H1 (cell line): ENCODE measurements at regions not wholly inside any gene's neighbourhood (a gene's known extent, or its start where the extent isn't known, plus 50 kb on each side); places are given as distances from the start of the nearest gene placed in this dataset.

ENCODE experiments used
- CREB1 ChIP-seq: IDR thresholded peaks from 2 replicates; pipeline ENCODE4 v1.6.1; 2012; ENCODE audit warnings: inconsistent platforms
- MAX ChIP-seq: IDR thresholded peaks from 2 replicates; pipeline ENCODE4 v1.6.1; 2012; ENCODE audit warnings: inconsistent platforms
- PHF8 ChIP-seq: fragments of 200-600 bp; sonication (generic); conservative IDR thresholded peaks from 2 replicates; pipeline ENCODE4 v1.7.1; 2012; ENCODE audit warnings: low read depth, mild to moderate bottlenecking, inconsistent platforms, low read length, moderate library complexity
- POLR2A ChIP-seq, 2 experiments: IDR thresholded peaks; 1 replicate in 1 of 2; 2 replicates in 1 of 2; pipeline ENCODE4 v1.6.1; 2011; ENCODE audit warnings: low read depth in 2 of 2, low read length in 2 of 2, mild to moderate bottlenecking in 2 of 2; ENCODE audit errors: control extremely low read depth in 1 of 2
- SUZ12 ChIP-seq: fragments of 200-600 bp; sonication (generic); IDR thresholded peaks from 2 replicates; pipeline ENCODE4 v1.6.1; 2012; ENCODE audit warnings: mild to moderate bottlenecking, inconsistent platforms, low read length, moderate library complexity, mixed read lengths
- TF ChIP-seq, protein P1 (sequence below): fragments of 300-600 bp; sonication (generic); IDR thresholded peaks from 2 replicates; pipeline ENCODE4 v1.7.1; 2012; ENCODE audit warnings: low read length, moderate library complexity, mild to moderate bottlenecking, inconsistent platforms; ENCODE audit not compliant: insufficient replicate concordance
- TF ChIP-seq, protein P2 (sequence below): IDR thresholded peaks from 2 replicates; pipeline ENCODE4 v1.6.1; 2011; ENCODE audit warnings: low read length, improper control_type of control experiment
- TF ChIP-seq, protein P3 (sequence below), 3 experiments: IDR thresholded peaks; 1 replicate in 2 of 3; 2 replicates in 1 of 3; pipeline versions ENCODE4 v1.5.1 to v1.6.1; 2011; ENCODE audit warnings: low read length in 3 of 3, mild to moderate bottlenecking in 3 of 3, inconsistent platforms in 2 of 3, low read depth in 1 of 3, moderate library complexity in 1 of 3; ENCODE audit not compliant: insufficient read depth in 1 of 3; ENCODE audit errors: control extremely low read depth in 1 of 3

DNA sequence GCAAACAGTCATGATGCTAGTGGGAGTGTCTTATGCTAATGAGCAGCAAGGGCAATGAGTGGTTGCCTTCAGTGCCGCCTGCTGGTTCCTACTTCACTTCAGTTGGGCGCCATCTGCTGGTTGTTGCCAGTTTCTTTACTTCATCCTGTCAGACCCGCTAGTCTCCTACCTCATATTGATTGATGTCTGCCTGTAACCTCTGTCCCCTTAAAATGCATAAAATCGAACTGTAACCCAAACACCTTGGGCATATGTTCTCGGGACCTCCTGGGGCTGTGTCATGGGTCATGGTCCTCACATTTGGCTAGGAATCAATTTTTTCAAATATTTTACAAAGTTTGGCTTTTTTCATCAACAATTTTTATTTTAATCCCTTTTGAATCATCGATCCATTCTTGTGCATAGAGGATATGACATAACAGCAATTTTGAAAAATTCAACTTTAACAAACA is 62.8 kb upstream of the C7orf33 start (continued):
- TF ChIP-seq, protein P1, sequence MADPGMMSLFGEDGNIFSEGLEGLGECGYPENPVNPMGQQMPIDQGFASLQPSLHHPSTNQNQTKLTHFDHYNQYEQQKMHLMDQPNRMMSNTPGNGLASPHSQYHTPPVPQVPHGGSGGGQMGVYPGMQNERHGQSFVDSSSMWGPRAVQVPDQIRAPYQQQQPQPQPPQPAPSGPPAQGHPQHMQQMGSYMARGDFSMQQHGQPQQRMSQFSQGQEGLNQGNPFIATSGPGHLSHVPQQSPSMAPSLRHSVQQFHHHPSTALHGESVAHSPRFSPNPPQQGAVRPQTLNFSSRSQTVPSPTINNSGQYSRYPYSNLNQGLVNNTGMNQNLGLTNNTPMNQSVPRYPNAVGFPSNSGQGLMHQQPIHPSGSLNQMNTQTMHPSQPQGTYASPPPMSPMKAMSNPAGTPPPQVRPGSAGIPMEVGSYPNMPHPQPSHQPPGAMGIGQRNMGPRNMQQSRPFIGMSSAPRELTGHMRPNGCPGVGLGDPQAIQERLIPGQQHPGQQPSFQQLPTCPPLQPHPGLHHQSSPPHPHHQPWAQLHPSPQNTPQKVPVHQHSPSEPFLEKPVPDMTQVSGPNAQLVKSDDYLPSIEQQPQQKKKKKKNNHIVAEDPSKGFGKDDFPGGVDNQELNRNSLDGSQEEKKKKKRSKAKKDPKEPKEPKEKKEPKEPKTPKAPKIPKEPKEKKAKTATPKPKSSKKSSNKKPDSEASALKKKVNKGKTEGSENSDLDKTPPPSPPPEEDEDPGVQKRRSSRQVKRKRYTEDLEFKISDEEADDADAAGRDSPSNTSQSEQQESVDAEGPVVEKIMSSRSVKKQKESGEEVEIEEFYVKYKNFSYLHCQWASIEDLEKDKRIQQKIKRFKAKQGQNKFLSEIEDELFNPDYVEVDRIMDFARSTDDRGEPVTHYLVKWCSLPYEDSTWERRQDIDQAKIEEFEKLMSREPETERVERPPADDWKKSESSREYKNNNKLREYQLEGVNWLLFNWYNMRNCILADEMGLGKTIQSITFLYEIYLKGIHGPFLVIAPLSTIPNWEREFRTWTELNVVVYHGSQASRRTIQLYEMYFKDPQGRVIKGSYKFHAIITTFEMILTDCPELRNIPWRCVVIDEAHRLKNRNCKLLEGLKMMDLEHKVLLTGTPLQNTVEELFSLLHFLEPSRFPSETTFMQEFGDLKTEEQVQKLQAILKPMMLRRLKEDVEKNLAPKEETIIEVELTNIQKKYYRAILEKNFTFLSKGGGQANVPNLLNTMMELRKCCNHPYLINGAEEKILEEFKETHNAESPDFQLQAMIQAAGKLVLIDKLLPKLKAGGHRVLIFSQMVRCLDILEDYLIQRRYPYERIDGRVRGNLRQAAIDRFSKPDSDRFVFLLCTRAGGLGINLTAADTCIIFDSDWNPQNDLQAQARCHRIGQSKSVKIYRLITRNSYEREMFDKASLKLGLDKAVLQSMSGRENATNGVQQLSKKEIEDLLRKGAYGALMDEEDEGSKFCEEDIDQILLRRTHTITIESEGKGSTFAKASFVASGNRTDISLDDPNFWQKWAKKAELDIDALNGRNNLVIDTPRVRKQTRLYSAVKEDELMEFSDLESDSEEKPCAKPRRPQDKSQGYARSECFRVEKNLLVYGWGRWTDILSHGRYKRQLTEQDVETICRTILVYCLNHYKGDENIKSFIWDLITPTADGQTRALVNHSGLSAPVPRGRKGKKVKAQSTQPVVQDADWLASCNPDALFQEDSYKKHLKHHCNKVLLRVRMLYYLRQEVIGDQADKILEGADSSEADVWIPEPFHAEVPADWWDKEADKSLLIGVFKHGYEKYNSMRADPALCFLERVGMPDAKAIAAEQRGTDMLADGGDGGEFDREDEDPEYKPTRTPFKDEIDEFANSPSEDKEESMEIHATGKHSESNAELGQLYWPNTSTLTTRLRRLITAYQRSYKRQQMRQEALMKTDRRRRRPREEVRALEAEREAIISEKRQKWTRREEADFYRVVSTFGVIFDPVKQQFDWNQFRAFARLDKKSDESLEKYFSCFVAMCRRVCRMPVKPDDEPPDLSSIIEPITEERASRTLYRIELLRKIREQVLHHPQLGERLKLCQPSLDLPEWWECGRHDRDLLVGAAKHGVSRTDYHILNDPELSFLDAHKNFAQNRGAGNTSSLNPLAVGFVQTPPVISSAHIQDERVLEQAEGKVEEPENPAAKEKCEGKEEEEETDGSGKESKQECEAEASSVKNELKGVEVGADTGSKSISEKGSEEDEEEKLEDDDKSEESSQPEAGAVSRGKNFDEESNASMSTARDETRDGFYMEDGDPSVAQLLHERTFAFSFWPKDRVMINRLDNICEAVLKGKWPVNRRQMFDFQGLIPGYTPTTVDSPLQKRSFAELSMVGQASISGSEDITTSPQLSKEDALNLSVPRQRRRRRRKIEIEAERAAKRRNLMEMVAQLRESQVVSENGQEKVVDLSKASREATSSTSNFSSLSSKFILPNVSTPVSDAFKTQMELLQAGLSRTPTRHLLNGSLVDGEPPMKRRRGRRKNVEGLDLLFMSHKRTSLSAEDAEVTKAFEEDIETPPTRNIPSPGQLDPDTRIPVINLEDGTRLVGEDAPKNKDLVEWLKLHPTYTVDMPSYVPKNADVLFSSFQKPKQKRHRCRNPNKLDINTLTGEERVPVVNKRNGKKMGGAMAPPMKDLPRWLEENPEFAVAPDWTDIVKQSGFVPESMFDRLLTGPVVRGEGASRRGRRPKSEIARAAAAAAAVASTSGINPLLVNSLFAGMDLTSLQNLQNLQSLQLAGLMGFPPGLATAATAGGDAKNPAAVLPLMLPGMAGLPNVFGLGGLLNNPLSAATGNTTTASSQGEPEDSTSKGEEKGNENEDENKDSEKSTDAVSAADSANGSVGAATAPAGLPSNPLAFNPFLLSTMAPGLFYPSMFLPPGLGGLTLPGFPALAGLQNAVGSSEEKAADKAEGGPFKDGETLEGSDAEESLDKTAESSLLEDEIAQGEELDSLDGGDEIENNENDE: no peak
- TF ChIP-seq, protein P2, sequence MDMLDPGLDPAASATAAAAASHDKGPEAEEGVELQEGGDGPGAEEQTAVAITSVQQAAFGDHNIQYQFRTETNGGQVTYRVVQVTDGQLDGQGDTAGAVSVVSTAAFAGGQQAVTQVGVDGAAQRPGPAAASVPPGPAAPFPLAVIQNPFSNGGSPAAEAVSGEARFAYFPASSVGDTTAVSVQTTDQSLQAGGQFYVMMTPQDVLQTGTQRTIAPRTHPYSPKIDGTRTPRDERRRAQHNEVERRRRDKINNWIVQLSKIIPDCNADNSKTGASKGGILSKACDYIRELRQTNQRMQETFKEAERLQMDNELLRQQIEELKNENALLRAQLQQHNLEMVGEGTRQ: no peak
- TF ChIP-seq POLR2A (IDR thresholded peaks at IDR 0.05; ENCODE audit: control extremely low read depth in 1 of 2, low read depth in 2 of 2, low read length in 2 of 2) (no peak), CREB1 (no peak), PHF8 (no peak), SUZ12 (no peak), MAX (no peak)
- TF ChIP-seq, protein P3, sequence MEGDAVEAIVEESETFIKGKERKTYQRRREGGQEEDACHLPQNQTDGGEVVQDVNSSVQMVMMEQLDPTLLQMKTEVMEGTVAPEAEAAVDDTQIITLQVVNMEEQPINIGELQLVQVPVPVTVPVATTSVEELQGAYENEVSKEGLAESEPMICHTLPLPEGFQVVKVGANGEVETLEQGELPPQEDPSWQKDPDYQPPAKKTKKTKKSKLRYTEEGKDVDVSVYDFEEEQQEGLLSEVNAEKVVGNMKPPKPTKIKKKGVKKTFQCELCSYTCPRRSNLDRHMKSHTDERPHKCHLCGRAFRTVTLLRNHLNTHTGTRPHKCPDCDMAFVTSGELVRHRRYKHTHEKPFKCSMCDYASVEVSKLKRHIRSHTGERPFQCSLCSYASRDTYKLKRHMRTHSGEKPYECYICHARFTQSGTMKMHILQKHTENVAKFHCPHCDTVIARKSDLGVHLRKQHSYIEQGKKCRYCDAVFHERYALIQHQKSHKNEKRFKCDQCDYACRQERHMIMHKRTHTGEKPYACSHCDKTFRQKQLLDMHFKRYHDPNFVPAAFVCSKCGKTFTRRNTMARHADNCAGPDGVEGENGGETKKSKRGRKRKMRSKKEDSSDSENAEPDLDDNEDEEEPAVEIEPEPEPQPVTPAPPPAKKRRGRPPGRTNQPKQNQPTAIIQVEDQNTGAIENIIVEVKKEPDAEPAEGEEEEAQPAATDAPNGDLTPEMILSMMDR (IDR thresholded peaks at IDR 0.05; ENCODE audit: control extremely low read depth in 1 of 3, insufficient read depth in 1 of 3, low read depth in 1 of 3, low read length in 3 of 3): peak; percentile 74 to 99 (median 91)
